ENCODE measurements at regions not wholly inside any gene's neighbourhood (a gene's known extent, or its start where the extent isn't known, plus 50 kb on each side); places are given as distances from the start of the nearest gene placed in this dataset.
"Not testable (repeated sequence)": the region's sequence is repeated elsewhere in the genome, so short reads cannot be mapped to it uniquely, and the experiment has no call there.

DNA sequence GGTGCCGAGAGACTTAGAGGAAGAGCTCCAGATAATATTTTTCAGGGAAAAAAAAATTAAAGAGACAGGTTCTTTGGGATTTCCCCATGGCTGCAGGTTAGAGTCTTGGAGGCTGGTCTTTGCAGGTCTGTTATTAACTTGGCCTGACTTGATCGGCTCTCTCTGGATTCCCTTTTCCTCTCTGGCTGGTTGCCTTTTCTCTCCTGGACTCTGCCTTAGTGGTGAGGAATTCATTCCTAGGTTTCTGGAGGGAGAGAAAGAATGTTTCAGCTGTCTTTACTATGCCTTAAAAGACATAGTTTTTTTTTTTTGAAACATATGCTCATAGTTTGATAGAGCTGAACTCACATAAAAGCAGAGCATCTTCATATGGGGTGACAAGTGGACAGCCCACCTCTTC lies 336.3 kb downstream of the BMP4 start:
- TF ChIP-seq GABPA (IDR thresholded peaks at IDR 0.05; ENCODE audit: low read depth) (no peak), SPI1 (IDR thresholded peaks at IDR 0.05; ENCODE audit: borderline replicate concordance, low read depth) (no peak), POLR2AphosphoS5 (IDR thresholded peaks at IDR 0.05; ENCODE audit: low read depth) (no peak)
- TF ChIP-seq, protein P1, sequence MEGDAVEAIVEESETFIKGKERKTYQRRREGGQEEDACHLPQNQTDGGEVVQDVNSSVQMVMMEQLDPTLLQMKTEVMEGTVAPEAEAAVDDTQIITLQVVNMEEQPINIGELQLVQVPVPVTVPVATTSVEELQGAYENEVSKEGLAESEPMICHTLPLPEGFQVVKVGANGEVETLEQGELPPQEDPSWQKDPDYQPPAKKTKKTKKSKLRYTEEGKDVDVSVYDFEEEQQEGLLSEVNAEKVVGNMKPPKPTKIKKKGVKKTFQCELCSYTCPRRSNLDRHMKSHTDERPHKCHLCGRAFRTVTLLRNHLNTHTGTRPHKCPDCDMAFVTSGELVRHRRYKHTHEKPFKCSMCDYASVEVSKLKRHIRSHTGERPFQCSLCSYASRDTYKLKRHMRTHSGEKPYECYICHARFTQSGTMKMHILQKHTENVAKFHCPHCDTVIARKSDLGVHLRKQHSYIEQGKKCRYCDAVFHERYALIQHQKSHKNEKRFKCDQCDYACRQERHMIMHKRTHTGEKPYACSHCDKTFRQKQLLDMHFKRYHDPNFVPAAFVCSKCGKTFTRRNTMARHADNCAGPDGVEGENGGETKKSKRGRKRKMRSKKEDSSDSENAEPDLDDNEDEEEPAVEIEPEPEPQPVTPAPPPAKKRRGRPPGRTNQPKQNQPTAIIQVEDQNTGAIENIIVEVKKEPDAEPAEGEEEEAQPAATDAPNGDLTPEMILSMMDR (IDR thresholded peaks at IDR 0.05; ENCODE audit: insufficient read depth, low read length): no peak
- TF ChIP-seq, protein P2, sequence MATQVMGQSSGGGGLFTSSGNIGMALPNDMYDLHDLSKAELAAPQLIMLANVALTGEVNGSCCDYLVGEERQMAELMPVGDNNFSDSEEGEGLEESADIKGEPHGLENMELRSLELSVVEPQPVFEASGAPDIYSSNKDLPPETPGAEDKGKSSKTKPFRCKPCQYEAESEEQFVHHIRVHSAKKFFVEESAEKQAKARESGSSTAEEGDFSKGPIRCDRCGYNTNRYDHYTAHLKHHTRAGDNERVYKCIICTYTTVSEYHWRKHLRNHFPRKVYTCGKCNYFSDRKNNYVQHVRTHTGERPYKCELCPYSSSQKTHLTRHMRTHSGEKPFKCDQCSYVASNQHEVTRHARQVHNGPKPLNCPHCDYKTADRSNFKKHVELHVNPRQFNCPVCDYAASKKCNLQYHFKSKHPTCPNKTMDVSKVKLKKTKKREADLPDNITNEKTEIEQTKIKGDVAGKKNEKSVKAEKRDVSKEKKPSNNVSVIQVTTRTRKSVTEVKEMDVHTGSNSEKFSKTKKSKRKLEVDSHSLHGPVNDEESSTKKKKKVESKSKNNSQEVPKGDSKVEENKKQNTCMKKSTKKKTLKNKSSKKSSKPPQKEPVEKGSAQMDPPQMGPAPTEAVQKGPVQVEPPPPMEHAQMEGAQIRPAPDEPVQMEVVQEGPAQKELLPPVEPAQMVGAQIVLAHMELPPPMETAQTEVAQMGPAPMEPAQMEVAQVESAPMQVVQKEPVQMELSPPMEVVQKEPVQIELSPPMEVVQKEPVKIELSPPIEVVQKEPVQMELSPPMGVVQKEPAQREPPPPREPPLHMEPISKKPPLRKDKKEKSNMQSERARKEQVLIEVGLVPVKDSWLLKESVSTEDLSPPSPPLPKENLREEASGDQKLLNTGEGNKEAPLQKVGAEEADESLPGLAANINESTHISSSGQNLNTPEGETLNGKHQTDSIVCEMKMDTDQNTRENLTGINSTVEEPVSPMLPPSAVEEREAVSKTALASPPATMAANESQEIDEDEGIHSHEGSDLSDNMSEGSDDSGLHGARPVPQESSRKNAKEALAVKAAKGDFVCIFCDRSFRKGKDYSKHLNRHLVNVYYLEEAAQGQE (IDR thresholded peaks at IDR 0.05; ENCODE audit: insufficient replicate concordance, low read depth): no peak
- Histone ChIP-seq H3K27ac (replicated peaks) (no peak overlapping the region), H3K4me3 (replicated peaks; ENCODE audit: insufficient read depth, low read length) (no peak overlapping the region), H3K27me3 (ENCODE audit: insufficient read depth, poor library complexity, severe bottlenecking) (no peaks in the 10 kb centered on the region)
- no peak for DNase-seq (ENCODE audit: low read depth in 1 of 2, low spot score in 1 of 2)

DNA sequence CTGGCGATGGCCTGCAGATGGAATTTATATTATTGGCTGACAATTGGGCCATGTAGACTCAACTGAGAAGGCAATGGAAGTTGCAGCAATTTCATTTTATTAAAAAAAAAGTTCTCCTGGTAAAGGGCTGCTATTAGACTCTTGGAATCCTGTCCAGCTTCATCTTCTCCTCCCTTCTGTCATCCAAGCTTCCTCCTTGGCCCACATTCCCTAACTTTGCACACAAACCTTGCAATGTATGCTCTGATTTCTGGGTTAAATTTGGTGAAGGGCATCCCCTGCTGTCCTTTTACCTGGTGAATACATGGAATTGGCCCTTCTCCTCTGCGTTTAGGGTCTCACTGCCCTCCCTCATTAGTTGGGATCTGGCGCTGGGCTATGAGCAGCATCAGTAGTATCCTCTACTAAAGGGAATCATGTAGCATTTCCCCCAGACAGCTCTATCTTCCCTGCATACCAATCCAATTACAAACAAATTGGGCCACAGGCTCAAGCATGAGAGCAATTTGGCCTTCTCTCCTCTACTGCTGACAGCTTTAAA lies 336.9 kb downstream of the BMP4 start:
- DNase-seq (ENCODE audit: low read depth in 1 of 2, low spot score in 1 of 2): no peak
- H3K27me3 ChIP-seq (ENCODE audit: insufficient read depth, poor library complexity, severe bottlenecking): no peaks in the 10 kb centered on the region
- H3K27ac ChIP-seq (replicated peaks): no peak overlapping the region
- TF ChIP-seq POLR2AphosphoS5 (IDR thresholded peaks at IDR 0.05; ENCODE audit: low read depth): no peak
- no peak for TF ChIP-seq SPI1 (IDR thresholded peaks at IDR 0.05; ENCODE audit: borderline replicate concordance, low read depth)
- no peak for TF ChIP-seq GABPA (IDR thresholded peaks at IDR 0.05; ENCODE audit: low read depth)
- TF ChIP-seq, protein P2 (IDR thresholded peaks at IDR 0.05; ENCODE audit: insufficient replicate concordance, low read depth): no peak
- TF ChIP-seq, protein P1 (IDR thresholded peaks at IDR 0.05; ENCODE audit: insufficient read depth, low read length): no peak
- H3K4me3 ChIP-seq (replicated peaks; ENCODE audit: insufficient read depth, low read length): no peak overlapping the region

DNA sequence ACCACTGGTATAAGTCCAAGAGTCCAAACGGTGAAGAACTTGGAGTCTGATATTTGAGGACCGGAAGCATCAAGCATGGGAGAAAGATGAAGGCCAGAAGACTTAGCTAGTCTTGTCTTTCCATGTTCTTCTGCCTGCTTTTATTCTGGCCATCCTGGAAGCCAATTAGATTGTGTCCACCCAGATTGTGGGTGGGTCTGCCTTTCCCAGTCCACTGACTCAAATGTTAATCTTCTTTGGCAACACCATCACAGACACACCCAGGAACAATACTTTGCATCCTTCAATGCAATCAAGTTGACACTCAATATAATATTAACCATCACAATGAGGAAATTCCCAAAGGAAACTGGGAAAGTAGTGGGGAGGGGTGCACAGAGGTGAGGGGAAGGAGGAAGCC lies 340.1 kb downstream of the BMP4 start:
- not testable (repeated sequence) for DNase-seq (ENCODE audit: low read depth in 1 of 2, low spot score in 1 of 2); H3K27ac ChIP-seq (replicated peaks); H3K27me3 ChIP-seq (ENCODE audit: insufficient read depth, poor library complexity, severe bottlenecking); H3K4me3 ChIP-seq (replicated peaks; ENCODE audit: insufficient read depth, low read length)

DNA sequence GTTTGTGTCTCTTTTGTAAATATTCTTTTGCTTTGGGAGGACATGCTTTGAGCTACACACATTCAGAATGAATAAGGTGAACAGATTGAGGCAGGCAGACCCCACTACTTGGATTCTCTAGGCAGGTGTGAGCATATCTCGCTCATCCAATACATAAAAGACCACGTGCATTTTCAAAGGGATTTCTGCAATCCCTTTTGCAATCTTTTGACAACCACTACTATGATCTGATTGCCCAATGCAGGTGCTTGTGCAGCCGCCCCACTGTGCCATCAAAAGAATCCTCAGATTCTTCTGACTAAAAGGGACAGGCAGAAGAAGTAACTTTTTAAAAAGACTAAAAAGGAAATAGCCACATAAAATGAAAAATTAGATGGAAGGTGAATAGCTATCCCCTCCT lies 341.4 kb downstream of the BMP4 start:
- Histone ChIP-seq H3K27ac (replicated peaks) (no peak overlapping the region), H3K27me3 (ENCODE audit: insufficient read depth, poor library complexity, severe bottlenecking) (no peaks in the 10 kb centered on the region), H3K4me3 (replicated peaks; ENCODE audit: insufficient read depth, low read length) (no peak overlapping the region)
- TF ChIP-seq POLR2AphosphoS5 (IDR thresholded peaks at IDR 0.05; ENCODE audit: low read depth) (no peak), SPI1 (IDR thresholded peaks at IDR 0.05; ENCODE audit: borderline replicate concordance, low read depth) (no peak), GABPA (IDR thresholded peaks at IDR 0.05; ENCODE audit: low read depth) (no peak)
- TF ChIP-seq, protein P2 (IDR thresholded peaks at IDR 0.05; ENCODE audit: insufficient replicate concordance, low read depth): no peak
- TF ChIP-seq, protein P1 (IDR thresholded peaks at IDR 0.05; ENCODE audit: insufficient read depth, low read length): no peak
- DNase-seq (ENCODE audit: low read depth in 1 of 2, low spot score in 1 of 2): no peak

All from HL-60 (cell line).